PC-9 (cell line): ENCODE measurements at regions not wholly inside any gene's neighbourhood (a gene's known extent, or its start where the extent isn't known, plus 50 kb on each side); places are given as distances from the start of the nearest gene placed in this dataset.

ENCODE experiments used
- BruUV-seq: library from RNA; stranded (reverse); fragments of 400-500 nt; replicated peaks from 2 replicates; lab custom pipeline; 2021; lab: Mats Ljungman, UMichigan
- CTCF ChIA-PET: fragments of 300-600 bp; sonication (Branson Sonifier 250); formaldehyde crosslinking; loops from one replicate; lab custom pipeline; 2022; ENCODE audit warnings: antibody characterized with exemption; lab: Charles Lee
- POLR2A ChIA-PET: fragments of 300-600 bp; sonication (Branson Sonifier 250); formaldehyde crosslinking; loops from one replicate; lab custom pipeline; 2022; ENCODE audit warnings: antibody characterized with exemption; ENCODE audit not compliant: unreplicated experiment; lab: Charles Lee
- DNase-seq, 2 experiments: peaks; one replicate each; pipeline versions ENCODE4 v3.0.0 to v3.0.0-alpha.2; 2015 to 2022; ENCODE audit warnings: mixed read lengths in 1 of 2
- H2AFZ ChIP-seq: fragments of 200-600 bp; sonication (generic); 2 replicates; pipeline ENCODE4 v1.8.1; 2017; ENCODE audit warnings: antibody characterized with exemption
- H3F3A ChIP-seq: fragments of 200-600 bp; sonication (generic); 2 replicates; pipeline ENCODE4 v1.8.1; 2017; ENCODE audit warnings: antibody characterized with exemption, mild to moderate bottlenecking, low read depth; ENCODE audit not compliant: insufficient read depth
- H3K27ac ChIP-seq: fragments of 200-600 bp; sonication (generic); 2 replicates; pipeline ENCODE4 v1.6.1; 2016; ENCODE audit warnings: mixed run types
- H3K27me3 ChIP-seq: fragments of 200-600 bp; sonication (generic); 2 replicates; pipeline ENCODE4 v1.6.1; 2016; ENCODE audit warnings: low read depth, mixed run types; ENCODE audit not compliant: insufficient read depth
- H3K36me3 ChIP-seq: fragments of 200-600 bp; sonication (generic); 2 replicates; pipeline ENCODE4 v1.6.1; 2016; ENCODE audit warnings: low read depth, mixed run types
- H3K4me1 ChIP-seq: fragments of 200-600 bp; sonication (generic); replicated peaks from 2 replicates; pipeline ENCODE4 v1.6.1; 2016; ENCODE audit warnings: mixed run types; ENCODE audit not compliant: insufficient read depth
- H3K4me2 ChIP-seq: fragments of 200-600 bp; sonication (generic); 2 replicates; pipeline ENCODE4 v1.6.1; 2017; ENCODE audit warnings: mixed run types
- H3K4me3 ChIP-seq: fragments of 200-600 bp; sonication (generic); 2 replicates; pipeline ENCODE4 v1.6.1; 2016; ENCODE audit warnings: mixed run types
- H3K79me2 ChIP-seq: fragments of 200-600 bp; sonication (generic); 2 replicates; pipeline ENCODE4 v1.6.1; 2017; ENCODE audit warnings: low read depth, mixed run types
- H3K9me2 ChIP-seq: fragments of 200-600 bp; sonication (generic); 2 replicates; pipeline ENCODE4 v1.8.1; 2017; ENCODE audit warnings: mild to moderate bottlenecking; ENCODE audit not compliant: insufficient read depth
- H3K9me3 ChIP-seq: fragments of 200-600 bp; sonication (generic); 2 replicates; pipeline ENCODE4 v1.8.1; 2016; ENCODE audit warnings: low read depth; ENCODE audit not compliant: insufficient read depth
- H4K20me1 ChIP-seq: fragments of 200-600 bp; sonication (generic); 2 replicates; pipeline ENCODE4 v1.8.1; 2017; ENCODE audit not compliant: insufficient read depth
- CTCF ChIP-seq: fragments of 200-600 bp; sonication (generic); conservative IDR thresholded peaks from 2 replicates; pipeline ENCODE4 v1.6.1; 2017; ENCODE audit warnings: mixed run types, antibody characterized with exemption, mild to moderate bottlenecking, moderate library complexity
- EZH2 ChIP-seq: fragments of 200-600 bp; sonication (generic); IDR thresholded peaks from 2 replicates; pipeline ENCODE4 v1.8.0; 2017; ENCODE audit warnings: antibody characterized with exemption, low read depth
- intact Hi-C: fragments of 100-400 bp; cut with micrococcal nuclease; formaldehyde crosslinking; loops from one replicate; pipeline ENCODE4 v1.10.0; 2022; ENCODE audit not compliant: unreplicated experiment

GRCh38 chr3:78174821-78175220 is 1134.9 kb downstream of the ROBO2 start:
- Histone ChIP-seq H3K27ac (no peak overlapping the region), H3K4me2 (no peak overlapping the region), H3K27me3 (no peaks in the 10 kb centered on the region), H3F3A (no peaks in the 10 kb centered on the region), H3K4me3 (no peak overlapping the region), H3K36me3 (no peaks in the 10 kb centered on the region), H3K4me1 (no peaks in the 10 kb centered on the region), H3K9me3 (no peaks in the 10 kb centered on the region), H4K20me1 (no peaks in the 10 kb centered on the region), H3K79me2 (no peaks in the 10 kb centered on the region), H3K9me2 (no peaks in the 10 kb centered on the region), H2AFZ (no peak overlapping the region)
- TF ChIP-seq CTCF: no peak
- no peak for TF ChIP-seq EZH2
- POLR2A ChIA-PET: no interaction called here
- BruUV-seq: no TSS peak
- no peak for DNase-seq
- intact Hi-C loops: no loop called here
- CTCF ChIA-PET: no interaction called here

DNA sequence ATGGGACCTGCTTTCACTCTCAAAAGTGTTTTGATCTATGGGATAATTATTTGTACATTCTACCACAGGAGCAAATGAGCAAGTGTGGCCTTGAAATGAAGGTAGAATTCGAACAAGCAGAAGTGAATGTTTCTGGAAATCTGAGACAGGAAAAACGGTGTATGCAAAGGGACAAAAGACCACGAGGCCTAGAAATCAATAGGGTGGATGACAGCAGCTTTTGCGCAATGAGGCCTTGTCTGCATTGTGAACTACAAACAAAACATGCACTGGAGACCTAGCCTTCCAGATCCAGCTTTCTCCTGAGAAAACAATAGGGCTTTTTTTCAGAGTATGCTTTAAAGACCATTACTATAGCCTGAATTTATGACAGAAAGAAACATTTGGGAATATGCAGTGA is 1137.0 kb downstream of the ROBO2 start:
- H3K36me3 ChIP-seq: no peaks in the 10 kb centered on the region
- intact Hi-C loops: no loop called here
- BruUV-seq: no TSS peak

GRCh38 chr3:78177780-78178179 is 1137.9 kb downstream of the ROBO2 start:
- H3K27ac ChIP-seq: no peak overlapping the region
- no peaks in the 10 kb centered on the region for H3F3A ChIP-seq
- ChIA-PET POLR2A (interaction anchor here (0.6 kb wide), 1 partner anchor 83 kb away, joined by 5 read pairs; no protein-coding TSS in a partner anchor), CTCF (no interaction called here)
- intact Hi-C loops: no loop called here
- H3K9me3 ChIP-seq: no peaks in the 10 kb centered on the region
- no peaks in the 10 kb centered on the region for H3K27me3 ChIP-seq
- TF ChIP-seq EZH2 (no peak), CTCF (no peak)
- H3K4me1 ChIP-seq: no peaks in the 10 kb centered on the region
- no peaks in the 10 kb centered on the region for H3K9me2 ChIP-seq
- DNase-seq: no peak
- H4K20me1 ChIP-seq: no peaks in the 10 kb centered on the region
- H3K79me2 ChIP-seq: no peaks in the 10 kb centered on the region
- no peak overlapping the region for H3K4me2 ChIP-seq
- H2AFZ ChIP-seq: no peak overlapping the region
- H3K36me3 ChIP-seq: no peaks in the 10 kb centered on the region
- no peak overlapping the region for H3K4me3 ChIP-seq
- BruUV-seq: no TSS peak

More for the DNA sequence above, 1137.0 kb downstream of the ROBO2 start:
- Histone ChIP-seq H3F3A (no peaks in the 10 kb centered on the region), H3K4me2 (no peak overlapping the region), H3K27me3 (no peaks in the 10 kb centered on the region), H3K9me2 (no peaks in the 10 kb centered on the region), H3K27ac (no peak overlapping the region), H3K9me3 (no peaks in the 10 kb centered on the region), H3K4me1 (no peaks in the 10 kb centered on the region), H3K79me2 (no peaks in the 10 kb centered on the region), H4K20me1 (no peaks in the 10 kb centered on the region), H2AFZ (no peak overlapping the region), H3K4me3 (no peak overlapping the region)
- POLR2A ChIA-PET: no interaction called here
- TF ChIP-seq EZH2: no peak
- no peak for TF ChIP-seq CTCF
- CTCF ChIA-PET: no interaction called here
- no peak for DNase-seq
